ENCODE measurements at regions not wholly inside any gene's neighbourhood (a gene's known extent, or its start where the extent isn't known, plus 50 kb on each side); places are given as distances from the start of the nearest gene placed in this dataset.

- DNase-seq (ENCODE audit: low read depth in 3 of 3, low spot score in 1 of 3) = no peak
Measured at GRCh38 chr3:72247645-72248388, 462.9 kb upstream of the PROK2 start.

- DNase-seq (ENCODE audit: low read depth in 3 of 3, low spot score in 1 of 3) = no peak
Measured at GRCh38 chr3:72247126-72247525, 462.2 kb upstream of the PROK2 start.

GRCh38 chr3:72246685-72247084 is 461.7 kb upstream of the PROK2 start:
- no peak for DNase-seq (ENCODE audit: low read depth in 3 of 3, low spot score in 1 of 3)

GRCh38 chr3:72245183-72245811 is 460.3 kb upstream of the PROK2 start:
- DNase-seq (ENCODE audit: low read depth in 3 of 3, low spot score in 1 of 3) = no peak

GRCh38 chr3:72244396-72244795 is 459.4 kb upstream of the PROK2 start:
- DNase-seq (ENCODE audit: low read depth in 3 of 3, low spot score in 1 of 3) = no peak

- no peak for DNase-seq (ENCODE audit: low read depth in 3 of 3, low spot score in 1 of 3)
Measured at GRCh38 chr3:72242326-72242725, 457.4 kb upstream of the PROK2 start.

GRCh38 chr3:72241525-72241924 is 456.6 kb upstream of the PROK2 start:
- no peak for DNase-seq (ENCODE audit: low read depth in 3 of 3, low spot score in 1 of 3)

GRCh38 chr3:72240531-72240930 is 455.6 kb upstream of the PROK2 start:
- DNase-seq (ENCODE audit: low read depth in 3 of 3, low spot score in 1 of 3) = no peak

- DNase-seq (ENCODE audit: low read depth in 3 of 3, low spot score in 1 of 3) = no peak
Measured at GRCh38 chr3:72238801-72239200, 453.9 kb upstream of the PROK2 start.

- DNase-seq (ENCODE audit: low read depth in 3 of 3, low spot score in 1 of 3) = no peak
Measured at GRCh38 chr3:72238010-72238691, 453.2 kb upstream of the PROK2 start.

- no peak for DNase-seq (ENCODE audit: low read depth in 3 of 3, low spot score in 1 of 3)
Measured at GRCh38 chr3:72237679-72238009, 452.7 kb upstream of the PROK2 start.

- no peak for DNase-seq (ENCODE audit: low read depth in 3 of 3, low spot score in 1 of 3)
Measured at GRCh38 chr3:72234391-72234790, 449.4 kb upstream of the PROK2 start.

- DNase-seq (ENCODE audit: low read depth in 3 of 3, low spot score in 1 of 3) = no peak
Measured at GRCh38 chr3:72233571-72233970, 448.6 kb upstream of the PROK2 start.

GRCh38 chr3:72232777-72233176 is 447.8 kb upstream of the PROK2 start:
- DNase-seq (ENCODE audit: low read depth in 3 of 3, low spot score in 1 of 3) = no peak

- DNase-seq (ENCODE audit: low read depth in 3 of 3, low spot score in 1 of 3) = no peak
Measured at GRCh38 chr3:72232331-72232730, 447.4 kb upstream of the PROK2 start.

- DNase-seq (ENCODE audit: low read depth in 3 of 3, low spot score in 1 of 3) = no peak
Measured at GRCh38 chr3:72231439-72232196, 446.7 kb upstream of the PROK2 start.

- no peak for DNase-seq (ENCODE audit: low read depth in 3 of 3, low spot score in 1 of 3)
Measured at GRCh38 chr3:72230774-72231379, 445.9 kb upstream of the PROK2 start.

GRCh38 chr3:72229952-72230351 is 445.0 kb upstream of the PROK2 start:
- no peak for DNase-seq (ENCODE audit: low read depth in 3 of 3, low spot score in 1 of 3)

GRCh38 chr3:72227486-72228070 is 442.6 kb upstream of the PROK2 start:
- no peak for DNase-seq (ENCODE audit: low read depth in 3 of 3, low spot score in 1 of 3)

GRCh38 chr3:72224804-72225509 is 440.0 kb upstream of the PROK2 start:
- no peak for DNase-seq (ENCODE audit: low read depth in 3 of 3, low spot score in 1 of 3)

All from stimulated activated CD4-positive, alpha-beta T cell treated with anti-CD3 and anti-CD28 coated beads, TNF-alpha, amount 100 ng/mL, for 1 hour (primary cell).